ENCODE measurements at regions not wholly inside any gene's neighbourhood (a gene's known extent, or its start where the extent isn't known, plus 50 kb on each side); places are given as distances from the start of the nearest gene placed in this dataset.

GRCh38 chr13:104757712-104758111 lies 1691.5 kb upstream of the SLC10A2 start:
- no peak for DNase-seq

GRCh38 chr13:104750377-104750776 lies 1684.2 kb upstream of the SLC10A2 start:
- no peak for DNase-seq

- DNase-seq, result no peak
Observed at GRCh38 chr13:104740641-104741222, 1674.5 kb upstream of the SLC10A2 start.

DNA sequence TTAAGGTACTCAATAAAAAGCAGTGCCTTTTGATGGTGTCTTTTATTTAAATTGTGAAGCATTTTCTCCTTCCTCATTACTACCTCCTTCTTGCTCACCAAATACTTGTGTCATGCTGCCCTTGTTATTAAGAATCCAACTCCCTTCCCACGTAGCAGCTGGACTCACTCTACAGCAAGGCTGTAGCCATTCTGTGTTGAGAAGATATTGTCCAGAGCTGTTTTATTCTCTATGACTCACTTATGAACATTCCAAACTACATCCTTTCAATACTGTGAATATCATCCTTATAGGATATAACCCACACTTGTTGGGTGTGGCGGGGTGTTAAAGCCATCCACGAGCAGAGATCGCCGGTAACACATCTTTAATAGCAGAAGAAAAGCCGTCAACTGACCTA lies 1671.5 kb upstream of the SLC10A2 start:
- DNase-seq, result no peak

DNA sequence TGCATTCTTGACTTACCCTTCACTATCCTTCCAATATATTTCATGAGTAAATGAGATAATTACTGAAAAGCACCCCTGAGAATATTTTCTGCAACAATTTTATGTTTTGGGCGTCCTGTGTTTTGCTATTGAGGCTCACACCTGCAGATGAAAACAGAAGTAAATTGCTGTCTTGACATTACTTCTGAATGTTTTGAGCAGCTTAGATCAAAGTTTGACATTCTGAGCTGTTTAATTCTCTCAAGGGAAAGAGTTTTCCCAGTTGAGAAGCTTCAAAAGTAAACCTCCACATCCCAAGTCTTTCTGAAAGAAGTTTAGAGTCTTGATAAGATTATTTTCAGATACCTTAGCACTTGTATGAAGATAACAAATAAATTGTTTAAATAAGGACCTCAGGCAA lies 1667.2 kb upstream of the SLC10A2 start:
- DNase-seq, result no peak

DNA sequence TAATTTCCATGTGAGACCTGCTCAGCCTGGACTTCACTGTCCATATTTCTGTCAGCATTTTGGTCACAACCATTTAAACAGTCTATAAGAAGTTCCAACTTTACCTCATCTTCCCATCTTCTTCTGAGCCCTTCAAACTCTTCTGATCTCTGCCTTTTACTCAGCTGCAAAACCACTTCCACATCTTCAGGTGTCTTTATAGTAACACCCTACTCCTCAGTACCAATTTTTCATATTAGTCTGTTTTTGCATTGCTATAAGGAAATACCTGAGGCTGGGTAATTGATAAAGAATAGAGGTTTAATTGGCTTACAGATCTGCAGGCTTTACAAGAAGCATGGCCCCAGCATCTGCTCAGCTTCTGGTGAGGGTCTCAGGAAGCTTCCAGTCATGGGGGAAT lies 1648.9 kb upstream of the SLC10A2 start:
- no peak for DNase-seq

- DNase-seq, result no peak
Observed at GRCh38 chr13:104705031-104705750, 1639.0 kb upstream of the SLC10A2 start.

GRCh38 chr13:104701591-104701990 lies 1635.4 kb upstream of the SLC10A2 start:
- DNase-seq, result no peak

- DNase-seq, result no peak
Observed at GRCh38 chr13:104694397-104694796, 1628.2 kb upstream of the SLC10A2 start.

DNA sequence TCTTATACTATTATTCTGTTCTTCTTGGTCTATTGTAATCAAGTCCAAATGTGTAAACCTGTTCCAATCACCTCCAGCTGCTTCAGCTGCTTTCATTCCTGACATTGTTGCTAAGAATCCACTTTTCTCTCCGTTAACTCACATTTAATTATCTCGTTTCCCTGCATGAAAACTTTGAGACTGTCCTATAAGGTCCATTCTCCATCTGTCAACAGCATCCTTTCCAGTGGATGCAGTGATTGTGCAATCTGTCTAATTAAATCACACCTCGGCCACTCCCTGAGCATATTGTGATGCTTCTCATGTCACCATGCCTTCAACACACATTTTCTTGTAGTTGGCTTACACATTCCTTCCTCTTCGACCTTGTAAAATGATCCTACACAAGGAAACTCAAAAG lies 1626.9 kb upstream of the SLC10A2 start:
- no peak for DNase-seq

GRCh38 chr13:104691767-104692467 lies 1625.7 kb upstream of the SLC10A2 start:
- no peak for DNase-seq

DNA sequence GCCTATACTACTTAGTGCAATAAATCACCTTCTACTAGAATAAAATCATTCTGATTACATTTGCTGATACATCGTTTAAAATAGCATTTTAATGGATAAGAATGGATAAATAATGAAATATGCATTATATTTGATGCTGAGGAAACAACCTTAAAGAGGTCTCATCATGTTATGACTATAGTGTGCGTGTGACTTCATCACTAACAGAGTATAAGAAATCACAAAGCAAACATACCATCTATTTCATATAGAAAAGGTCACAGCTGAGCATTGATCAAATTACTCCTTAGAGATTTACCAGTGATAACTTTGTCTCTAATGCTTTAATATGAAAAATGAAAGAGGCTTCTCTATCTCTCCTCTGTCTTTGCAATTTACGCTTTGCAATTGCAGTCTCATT lies 1620.3 kb upstream of the SLC10A2 start:
- DNase-seq, result no peak

DNA sequence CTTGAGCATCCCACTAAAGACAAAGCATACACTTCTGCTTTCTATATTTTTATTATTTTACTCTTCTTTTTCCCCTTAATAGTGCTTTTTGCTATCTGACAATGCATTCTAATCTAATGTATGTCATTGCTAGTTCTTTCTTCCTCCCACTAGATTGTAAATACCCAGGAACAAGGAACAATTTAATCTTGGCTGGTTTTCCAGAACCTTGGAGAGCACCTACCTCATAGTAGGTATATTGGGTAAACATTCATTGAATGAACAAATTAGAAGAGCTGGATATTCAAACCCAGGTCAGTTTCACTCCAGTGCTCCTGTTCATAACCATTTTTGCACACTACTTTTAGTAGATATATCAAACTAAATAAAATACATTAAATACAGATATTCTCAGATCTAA lies 1617.6 kb upstream of the SLC10A2 start:
- DNase-seq, result peak; percentile 12

DNA sequence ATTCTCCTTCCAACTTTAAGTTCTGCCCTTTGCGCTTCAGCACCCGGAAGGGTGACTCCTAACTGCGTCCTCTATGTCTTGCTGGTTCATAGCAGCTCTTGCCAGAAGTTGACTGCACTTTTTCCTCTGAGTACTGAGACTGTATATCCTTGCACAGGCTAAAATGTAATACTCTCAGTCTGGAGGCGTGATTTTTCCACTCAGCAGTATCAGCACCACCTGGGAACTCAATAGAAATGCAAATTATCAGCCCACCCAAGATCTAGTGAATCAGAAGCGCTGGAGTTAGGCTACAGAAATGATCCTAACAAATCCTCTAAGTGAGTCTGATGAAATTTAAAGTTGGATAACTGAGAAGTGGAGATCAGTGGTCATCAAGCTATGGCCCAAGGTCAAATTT lies 1611.9 kb upstream of the SLC10A2 start:
- no peak for DNase-seq

DNA sequence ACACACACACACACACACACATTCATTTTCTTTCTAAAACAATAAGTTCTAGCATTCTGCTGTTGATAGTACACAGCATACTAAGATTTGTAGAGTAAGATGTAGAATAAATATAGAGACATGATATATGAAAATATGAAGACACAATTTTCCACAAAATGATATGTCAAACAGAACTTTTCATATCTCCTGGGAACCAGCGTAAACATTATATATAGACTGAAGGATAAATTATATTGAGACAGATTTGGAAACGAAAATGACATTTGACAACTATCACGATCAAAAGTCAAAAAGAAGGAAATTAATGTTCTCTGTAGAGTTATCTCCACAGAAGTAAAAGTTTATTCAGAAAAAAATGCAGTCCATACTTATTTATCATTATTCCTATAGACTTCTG lies 1605.7 kb upstream of the SLC10A2 start:
- DNase-seq, result no peak

- DNase-seq, result no peak
Observed at GRCh38 chr13:104657196-104657595, 1591.0 kb upstream of the SLC10A2 start.

DNA sequence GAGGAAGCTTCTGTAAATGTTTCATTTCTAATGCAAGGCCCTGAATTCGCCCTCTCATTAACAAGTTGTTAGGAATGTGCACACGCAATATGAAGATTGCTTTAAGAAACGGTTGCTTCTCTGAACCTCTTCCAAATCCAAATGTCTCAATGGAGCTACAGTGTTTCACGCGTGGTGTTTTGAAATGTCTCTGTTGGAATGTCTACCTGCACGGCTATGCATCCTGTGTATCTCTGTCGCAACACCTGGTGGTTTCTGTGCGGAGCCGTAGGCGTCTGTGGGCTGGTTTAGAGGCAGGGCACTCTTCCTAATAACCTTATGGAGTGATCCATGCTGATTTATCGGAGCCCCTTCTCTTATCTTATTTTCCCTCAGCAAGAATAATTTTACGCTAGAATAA lies 1584.2 kb upstream of the SLC10A2 start:
- DNase-seq, result no peak

- DNase-seq, result no peak
Observed at GRCh38 chr13:104648291-104648690, 1582.1 kb upstream of the SLC10A2 start.

DNA sequence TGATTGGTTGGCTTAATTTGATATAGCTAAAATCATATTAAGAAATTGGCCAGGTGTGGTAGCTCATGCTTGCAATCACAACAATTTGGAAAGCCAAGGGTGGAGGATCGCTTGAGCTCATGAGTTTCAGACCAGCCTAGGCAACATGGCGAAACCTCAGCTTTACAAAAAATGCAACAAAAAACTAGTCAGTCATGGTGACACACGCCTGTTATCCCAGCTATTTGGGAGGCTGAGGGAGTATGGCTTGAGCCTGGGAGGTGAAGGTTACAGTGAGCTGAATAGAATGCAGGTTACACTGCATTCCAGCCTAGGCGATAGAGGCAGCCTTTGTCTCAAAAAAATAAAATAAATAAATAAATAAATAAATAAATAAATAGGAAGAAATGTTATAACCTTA lies 1579.6 kb upstream of the SLC10A2 start:
- no peak for DNase-seq

GRCh38 chr13:104641309-104641708 lies 1575.1 kb upstream of the SLC10A2 start:
- DNase-seq, result no peak

- no peak for DNase-seq
Observed at GRCh38 chr13:104635879-104636278, 1569.7 kb upstream of the SLC10A2 start.

DNA sequence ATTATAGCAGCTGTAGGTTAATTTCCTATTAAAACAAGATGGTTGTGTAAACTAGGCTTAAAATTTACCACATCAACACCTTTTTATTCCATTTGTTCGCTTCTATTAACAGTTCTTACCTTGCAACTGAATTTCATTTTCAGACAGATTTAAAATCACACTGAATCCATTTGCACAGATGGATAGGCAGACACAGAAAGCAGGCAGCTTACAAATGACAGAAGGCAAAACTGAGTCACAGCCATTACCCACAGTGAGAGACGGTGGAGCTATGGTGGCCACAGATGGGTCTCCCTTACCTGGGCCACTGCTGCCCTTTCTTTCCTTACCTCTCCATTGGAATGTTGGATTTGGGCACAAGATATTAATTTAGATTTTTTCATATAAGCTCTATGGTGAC lies 1567.8 kb upstream of the SLC10A2 start:
- DNase-seq, result no peak

- peak; percentile 45 for DNase-seq
Observed at GRCh38 chr13:104632736-104633135, 1566.5 kb upstream of the SLC10A2 start.

Measured in renal pelvis (tissue), 1 donor.